Right lobe of liver (tissue), 4 donors: ENCODE measurements at regions not wholly inside any gene's neighbourhood (a gene's known extent, or its start where the extent isn't known, plus 50 kb on each side); places are given as distances from the start of the nearest gene placed in this dataset.

ENCODE experiments used
- CTCF ChIP-seq, 4 donors: fragments of 200-600 bp in 3 of 4; fragments of 450-650 bp in 1 of 4; IDR thresholded peaks; one replicate each; pipeline versions ENCODE4 v1.5.1 to v1.8.0; 2016 to 2022; ENCODE audit warnings: antibody characterized with exemption in 4 of 4, mild to moderate bottlenecking in 2 of 4
- POLR2A ChIP-seq: fragments of 450-650 bp; IDR thresholded peaks from one replicate; pipeline ENCODE4 v1.6.1; 2017; ENCODE audit warnings: antibody characterized with exemption, mild to moderate bottlenecking
- donor health status: DM: no; HTN: no; CAD: no.
- donor health status: DM: no; HTN: no; CAD: no.
- donor health status: DM: no; HTN: yes; CAD: no.

DNA sequence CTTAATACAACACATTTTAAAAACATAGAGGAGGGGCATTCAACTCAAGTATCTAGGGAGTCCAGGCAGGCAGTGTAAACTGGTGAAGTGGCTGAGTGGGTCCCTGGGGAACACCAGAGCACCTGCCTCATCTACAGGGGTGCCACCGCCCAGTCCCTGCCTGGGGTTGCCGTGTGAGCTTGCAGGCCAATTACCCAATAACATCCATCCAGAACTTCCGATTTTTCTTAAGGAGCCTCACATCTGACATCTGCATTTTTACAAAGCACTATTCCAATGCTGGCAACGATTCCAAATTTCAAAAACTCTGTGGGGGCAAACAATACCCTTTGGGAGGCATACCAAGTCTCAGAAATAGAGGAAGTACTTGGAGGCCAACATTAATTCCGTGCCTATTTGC, 288.4 kb upstream of the TSHZ2 start:
- TF ChIP-seq CTCF (IDR thresholded peaks at IDR 0.05): no peak
- TF ChIP-seq POLR2A: no peak
